Stimulated activated CD4-positive, alpha-beta T cell treated with anti-CD3 and anti-CD28 coated beads, Interleukin-4, amount 100 ng/mL, for 1 hour (primary cell): ENCODE measurements at regions not wholly inside any gene's neighbourhood (a gene's known extent, or its start where the extent isn't known, plus 50 kb on each side); places are given as distances from the start of the nearest gene placed in this dataset.
A peak's percentile ranks its signal among the peaks of the same experiment; 100 is the strongest.
"Not testable (repeated sequence)": the region's sequence is repeated elsewhere in the genome, so short reads cannot be mapped to it uniquely, and the experiment has no call there.

Source experiments
- DNase-seq: peaks from one replicate; pipeline ENCODE4 v3.0.0-alpha.2; 2020

GRCh38 chr12:92059960-92060359 is 85.7 kb downstream of the BTG1 start:
- no peak for DNase-seq

GRCh38 chr12:92058664-92059063 is 87.0 kb downstream of the BTG1 start:
- DNase-seq: no peak

GRCh38 chr12:92056756-92057155 is 88.9 kb downstream of the BTG1 start:
- DNase-seq: not testable (repeated sequence)

- DNase-seq: no peak
Measured at GRCh38 chr12:92056290-92056689, 89.4 kb downstream of the BTG1 start.

GRCh38 chr12:92055877-92056276 is 89.8 kb downstream of the BTG1 start:
- DNase-seq: peak; percentile 55

GRCh38 chr12:92051441-92051840 is 94.2 kb downstream of the BTG1 start:
- no peak for DNase-seq

- DNase-seq: no peak
Measured at GRCh38 chr12:92049403-92049802, 96.2 kb downstream of the BTG1 start.

- no peak for DNase-seq
Measured at GRCh38 chr12:92047393-92047826, 98.2 kb downstream of the BTG1 start.

GRCh38 chr12:92046557-92047392 is 98.9 kb downstream of the BTG1 start:
- DNase-seq: no peak

DNA sequence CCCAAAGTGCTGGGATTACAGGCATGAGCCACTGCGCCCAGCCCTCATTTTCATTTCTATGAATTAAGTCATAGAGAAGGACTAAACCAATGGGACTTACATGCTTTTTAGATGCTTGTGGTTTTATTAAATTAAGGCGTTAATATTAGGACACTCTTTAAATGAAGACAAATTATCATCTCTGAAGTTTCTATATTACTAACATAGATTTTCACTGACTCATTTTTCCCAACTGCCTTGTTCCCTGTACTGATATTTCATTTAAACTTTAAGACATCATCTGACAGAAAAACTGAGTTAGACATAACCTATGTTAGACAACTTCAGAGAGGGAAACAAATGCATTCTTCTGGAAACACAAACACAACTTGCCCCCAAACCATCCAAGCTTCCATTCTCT is 99.8 kb downstream of the BTG1 start:
- no peak for DNase-seq

GRCh38 chr12:92044435-92044834 is 101.2 kb downstream of the BTG1 start:
- DNase-seq: no peak

GRCh38 chr12:92042791-92043531 is 102.7 kb downstream of the BTG1 start:
- DNase-seq: no peak

DNA sequence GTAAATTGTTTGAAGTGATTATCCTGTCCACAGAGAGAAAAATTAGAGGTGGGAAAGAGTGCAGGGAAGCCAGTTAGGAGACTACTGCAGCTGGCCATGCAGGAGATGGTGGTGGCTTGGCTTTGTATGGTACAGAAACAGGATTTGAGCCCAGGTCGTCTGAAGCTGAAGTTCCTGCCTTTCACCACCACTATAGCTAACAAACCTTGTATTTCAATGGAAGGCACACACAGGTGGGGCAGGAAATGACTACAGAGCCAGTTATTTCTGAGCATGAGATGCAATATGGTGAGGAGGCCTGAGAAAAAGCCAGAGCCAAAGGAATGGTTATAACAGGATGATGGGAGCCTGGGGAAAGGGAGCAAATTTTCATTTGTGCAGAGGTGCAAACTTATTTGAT is 103.9 kb downstream of the BTG1 start:
- DNase-seq: no peak

DNA sequence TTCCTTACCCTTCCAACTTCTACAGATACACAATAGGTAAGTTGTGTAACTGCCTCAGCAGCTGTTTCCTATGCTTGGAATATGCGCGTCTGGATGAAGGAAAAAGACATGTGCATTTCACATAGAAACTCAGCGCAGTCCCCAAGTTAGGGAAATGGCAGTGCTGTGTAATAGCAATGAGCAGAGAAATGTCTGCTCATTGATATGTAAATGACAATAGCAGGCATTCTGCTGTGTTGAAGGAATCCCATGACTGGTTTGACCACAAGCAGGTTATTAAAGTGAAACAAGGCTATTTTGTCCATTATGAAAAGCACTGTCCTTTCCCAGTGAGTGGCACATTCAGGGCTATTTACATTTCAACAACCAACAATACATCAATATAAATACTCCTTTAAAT is 106.6 kb downstream of the BTG1 start:
- DNase-seq: no peak

DNA sequence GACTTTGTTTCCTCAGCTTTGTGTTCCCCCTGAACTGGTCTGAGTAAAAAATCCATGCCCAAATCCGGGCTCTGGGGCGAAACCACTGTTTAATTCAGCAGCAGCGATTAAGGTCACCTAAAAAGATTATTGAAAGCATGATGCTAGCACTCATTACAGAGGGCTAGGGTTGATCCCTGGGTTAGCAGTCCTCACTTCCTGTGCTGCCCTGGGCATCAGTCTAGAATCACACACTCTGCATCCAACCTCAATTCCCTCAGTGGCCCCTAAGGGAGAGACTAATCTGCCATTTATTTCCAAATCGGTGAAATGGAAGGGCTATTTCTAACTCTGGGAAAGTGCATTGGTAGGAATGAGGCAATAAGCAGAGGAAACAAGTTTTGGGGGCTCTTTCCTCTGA is 107.2 kb downstream of the BTG1 start:
- DNase-seq: no peak

DNA sequence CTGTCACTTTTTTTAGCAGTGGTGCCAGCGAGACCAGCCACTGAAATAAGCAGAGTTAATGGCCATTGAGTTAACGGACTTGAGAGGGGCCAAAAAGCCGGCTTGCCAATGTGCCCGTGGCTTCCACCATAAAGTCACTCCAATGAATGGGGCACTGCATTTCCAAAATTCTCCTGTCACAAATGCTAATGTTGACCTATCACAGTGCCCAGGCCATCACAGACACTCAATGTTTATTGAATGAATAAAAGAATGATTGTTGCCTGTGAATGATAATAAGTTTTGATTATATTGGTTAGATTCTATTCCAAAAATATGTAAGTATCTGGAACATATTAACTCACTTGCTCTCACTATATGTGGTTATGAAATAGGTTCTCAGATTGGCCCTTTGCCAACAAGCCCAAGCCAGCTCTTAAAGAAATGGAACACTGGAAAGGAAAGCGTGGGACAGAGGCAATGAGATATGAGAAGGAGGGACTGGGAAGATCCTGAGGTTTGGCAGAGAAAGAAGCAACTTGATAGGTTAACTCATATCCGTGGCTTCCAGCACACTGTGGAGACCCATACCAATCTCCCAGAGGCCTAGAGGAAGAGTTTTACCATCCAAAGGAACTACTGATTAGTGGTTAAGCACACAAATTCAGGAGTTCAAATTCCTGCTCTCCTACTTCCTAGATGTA is 108.7 kb downstream of the BTG1 start:
- DNase-seq: no peak

DNA sequence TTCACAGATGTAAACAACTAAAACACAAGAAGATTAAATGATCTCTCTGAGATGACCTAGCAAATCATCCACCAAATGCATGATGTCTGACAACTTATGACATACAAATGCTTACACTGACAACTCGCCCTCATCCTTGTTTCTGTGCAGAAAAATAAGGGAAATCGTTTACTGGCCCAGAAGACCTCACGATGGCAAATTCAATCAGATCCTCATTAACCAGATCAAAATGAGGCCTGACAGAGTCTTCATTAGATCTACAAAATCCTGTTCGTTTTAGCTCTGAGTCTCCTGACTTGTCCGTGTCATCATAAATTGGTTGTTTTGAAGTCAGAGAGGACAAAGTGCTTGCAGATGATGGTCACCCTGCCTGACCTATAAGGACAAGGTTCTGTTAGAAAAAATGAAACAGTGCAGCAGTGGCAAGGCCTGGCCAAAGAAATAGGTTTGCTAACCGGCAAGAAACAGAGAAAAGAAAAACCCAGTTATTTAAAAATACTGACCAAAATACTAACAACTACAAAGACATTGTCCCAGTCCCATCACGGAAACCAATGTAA is 109.5 kb downstream of the BTG1 start:
- DNase-seq: no peak

GRCh38 chr12:92035477-92035876 is 110.2 kb downstream of the BTG1 start:
- no peak for DNase-seq

DNA sequence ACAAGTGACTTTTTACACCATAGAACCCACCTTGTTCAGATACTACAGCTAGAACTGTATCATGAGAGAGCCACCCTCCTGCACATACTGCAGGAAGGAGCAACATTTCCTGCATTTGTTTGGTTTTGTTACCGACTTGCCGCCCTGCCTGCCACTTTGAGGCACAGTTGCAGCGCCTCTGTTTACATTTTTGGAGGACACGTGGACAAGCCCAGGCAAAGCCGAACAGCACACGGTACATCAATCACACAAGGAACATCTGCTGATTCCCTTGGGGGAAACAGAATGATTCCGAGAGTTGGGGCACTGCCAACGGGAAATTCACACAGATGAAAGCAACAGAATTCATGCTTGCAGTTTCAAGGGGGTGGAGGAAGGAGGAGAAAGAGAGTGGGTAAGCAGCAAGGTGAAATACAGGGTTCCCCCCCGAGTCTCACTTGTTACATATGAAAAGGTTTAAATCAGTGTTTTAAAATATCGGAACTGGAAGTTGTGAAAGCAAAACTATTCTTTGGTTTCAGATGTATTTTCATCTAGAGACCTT is 110.7 kb downstream of the BTG1 start:
- peak; percentile 49 for DNase-seq

- no peak for DNase-seq
Measured at GRCh38 chr12:92034083-92034482, 111.6 kb downstream of the BTG1 start.

GRCh38 chr12:92032965-92033364 is 112.7 kb downstream of the BTG1 start:
- DNase-seq: no peak

GRCh38 chr12:92032101-92032500 is 113.5 kb downstream of the BTG1 start:
- DNase-seq: no peak

DNA sequence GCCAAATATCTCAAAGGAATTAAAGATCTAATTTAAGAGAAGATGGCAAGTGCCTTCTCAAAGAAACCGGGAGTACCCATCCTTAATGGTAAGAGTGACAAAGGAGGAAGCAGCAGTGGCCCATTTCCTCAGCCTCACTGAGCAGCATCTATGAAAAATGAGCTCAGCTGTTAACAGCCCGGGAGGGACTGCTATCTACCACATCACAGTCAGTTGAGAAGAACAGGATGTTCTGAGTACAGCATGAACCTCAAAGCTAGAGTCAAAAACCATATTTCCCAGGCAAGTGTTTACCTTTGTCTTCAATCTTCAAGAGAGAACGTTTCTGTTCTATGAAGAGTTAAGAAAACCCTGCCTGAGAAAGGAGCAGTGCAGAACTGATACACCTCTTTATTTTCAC is 115.0 kb downstream of the BTG1 start:
- DNase-seq: peak; percentile 17
